ENCODE measurements at regions not wholly inside any gene's neighbourhood (a gene's known extent, or its start where the extent isn't known, plus 50 kb on each side); places are given as distances from the start of the nearest gene placed in this dataset.

DNA sequence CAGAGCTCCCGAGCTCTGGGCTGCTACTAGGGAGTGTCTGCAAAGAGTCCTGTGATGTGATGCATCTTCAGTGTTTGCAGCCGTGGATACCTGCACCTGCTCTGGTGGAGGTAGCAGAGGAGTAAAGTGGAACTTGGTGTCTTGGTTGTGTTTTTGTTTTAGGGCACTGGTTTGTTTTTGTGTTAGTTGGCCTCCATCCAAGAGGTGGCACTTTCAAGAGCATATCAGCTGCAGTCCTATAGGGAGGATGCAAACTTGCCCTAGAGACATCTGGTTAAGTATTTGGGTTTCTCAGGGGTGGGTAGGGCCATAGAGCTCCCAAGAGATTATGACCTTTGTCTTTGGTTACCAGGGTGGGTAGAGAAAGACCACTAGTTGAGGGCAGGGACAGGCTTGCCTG, 1249.0 kb upstream of the FAM98A start:
- no peak overlapping the region for H3K4me3 ChIP-seq (ENCODE audit: low read depth, low read length)
- no peak for DNase-seq (ENCODE audit: low read depth)
- TF ChIP-seq POLR2A (IDR thresholded peaks at IDR 0.05; ENCODE audit: extremely low read depth, insufficient read length) (no peak), MYC (IDR thresholded peaks at IDR 0.05; ENCODE audit: low read depth, low read length) (no peak)
- TF ChIP-seq, protein P1, sequence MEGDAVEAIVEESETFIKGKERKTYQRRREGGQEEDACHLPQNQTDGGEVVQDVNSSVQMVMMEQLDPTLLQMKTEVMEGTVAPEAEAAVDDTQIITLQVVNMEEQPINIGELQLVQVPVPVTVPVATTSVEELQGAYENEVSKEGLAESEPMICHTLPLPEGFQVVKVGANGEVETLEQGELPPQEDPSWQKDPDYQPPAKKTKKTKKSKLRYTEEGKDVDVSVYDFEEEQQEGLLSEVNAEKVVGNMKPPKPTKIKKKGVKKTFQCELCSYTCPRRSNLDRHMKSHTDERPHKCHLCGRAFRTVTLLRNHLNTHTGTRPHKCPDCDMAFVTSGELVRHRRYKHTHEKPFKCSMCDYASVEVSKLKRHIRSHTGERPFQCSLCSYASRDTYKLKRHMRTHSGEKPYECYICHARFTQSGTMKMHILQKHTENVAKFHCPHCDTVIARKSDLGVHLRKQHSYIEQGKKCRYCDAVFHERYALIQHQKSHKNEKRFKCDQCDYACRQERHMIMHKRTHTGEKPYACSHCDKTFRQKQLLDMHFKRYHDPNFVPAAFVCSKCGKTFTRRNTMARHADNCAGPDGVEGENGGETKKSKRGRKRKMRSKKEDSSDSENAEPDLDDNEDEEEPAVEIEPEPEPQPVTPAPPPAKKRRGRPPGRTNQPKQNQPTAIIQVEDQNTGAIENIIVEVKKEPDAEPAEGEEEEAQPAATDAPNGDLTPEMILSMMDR (IDR thresholded peaks at IDR 0.05; ENCODE audit: low read depth, low read length) = no peak
- TF ChIP-seq, protein P2, sequence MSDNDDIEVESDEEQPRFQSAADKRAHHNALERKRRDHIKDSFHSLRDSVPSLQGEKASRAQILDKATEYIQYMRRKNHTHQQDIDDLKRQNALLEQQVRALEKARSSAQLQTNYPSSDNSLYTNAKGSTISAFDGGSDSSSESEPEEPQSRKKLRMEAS (IDR thresholded peaks at IDR 0.05; ENCODE audit: low read depth, low read length) = no peak

DNA sequence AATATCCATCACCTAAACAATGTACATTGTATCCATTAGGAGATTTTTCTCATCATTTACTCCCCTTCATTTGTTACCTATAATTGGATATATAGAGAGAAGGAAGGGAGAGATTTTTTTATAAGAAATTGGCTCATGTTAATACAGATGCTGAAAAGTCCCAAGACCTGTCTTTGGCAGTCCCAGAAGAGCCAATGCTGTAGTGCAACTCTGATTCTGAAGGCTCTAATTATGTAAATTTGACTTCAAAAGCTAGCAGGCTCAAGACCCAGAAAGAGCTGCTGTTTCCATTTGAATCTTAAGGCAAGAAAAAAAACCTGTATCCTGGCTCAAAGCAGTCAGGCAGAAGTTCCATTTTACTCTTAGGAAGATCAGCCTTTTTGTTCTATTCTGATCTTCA, 1245.5 kb upstream of the FAM98A start:
- DNase-seq (ENCODE audit: low read depth) = no peak
- no peak overlapping the region for H3K4me3 ChIP-seq (ENCODE audit: low read depth, low read length)
- TF ChIP-seq MYC (IDR thresholded peaks at IDR 0.05; ENCODE audit: low read depth, low read length) (no peak), POLR2A (IDR thresholded peaks at IDR 0.05; ENCODE audit: extremely low read depth, insufficient read length) (no peak)
- TF ChIP-seq, protein P1 (IDR thresholded peaks at IDR 0.05; ENCODE audit: low read depth, low read length) = no peak
- TF ChIP-seq, protein P2 (IDR thresholded peaks at IDR 0.05; ENCODE audit: low read depth, low read length) = no peak

DNA sequence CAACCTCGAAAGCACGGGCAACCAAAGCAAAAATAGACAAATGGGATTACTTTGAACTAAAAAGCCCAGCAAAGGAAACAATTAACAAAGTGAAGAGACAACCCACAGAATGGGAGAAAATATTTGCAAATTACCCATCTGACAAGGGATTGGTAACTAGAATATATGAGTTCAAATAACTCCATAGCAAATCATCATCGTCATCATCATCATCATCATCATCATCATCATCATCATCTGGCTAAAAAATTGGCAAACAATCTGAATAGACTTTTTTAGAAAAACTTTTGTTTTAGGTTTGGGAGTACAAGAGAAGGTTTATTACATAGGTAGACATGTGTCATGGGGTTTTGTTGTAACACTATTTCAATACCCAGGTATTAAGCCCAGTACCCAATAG, 1239.3 kb upstream of the FAM98A start:
- no peak for TF ChIP-seq POLR2A (IDR thresholded peaks at IDR 0.05; ENCODE audit: extremely low read depth, insufficient read length)
- TF ChIP-seq, protein P2 (IDR thresholded peaks at IDR 0.05; ENCODE audit: low read depth, low read length) = no peak
- no peak for TF ChIP-seq MYC (IDR thresholded peaks at IDR 0.05; ENCODE audit: low read depth, low read length)
- DNase-seq (ENCODE audit: low read depth) = no peak
- H3K4me3 ChIP-seq (ENCODE audit: low read depth, low read length) = no peak overlapping the region

DNA sequence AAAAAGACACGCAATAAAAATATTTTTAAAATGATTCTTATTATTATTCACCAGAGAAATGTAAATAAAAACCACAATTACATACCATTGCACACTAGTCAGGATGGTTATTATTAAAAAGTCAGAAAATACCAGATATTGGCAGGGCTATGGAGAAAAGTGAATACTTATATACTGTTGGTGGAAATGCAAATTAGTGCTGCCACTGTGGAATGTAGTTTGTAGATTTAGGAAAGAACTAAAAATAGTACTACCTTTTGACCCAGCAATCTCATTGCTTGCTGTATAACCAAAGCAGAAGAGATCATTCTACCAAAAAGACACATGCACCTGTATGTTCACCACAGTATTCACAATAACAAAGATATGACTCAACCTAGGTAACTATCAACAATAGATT, 1237.3 kb upstream of the FAM98A start:
- no peak overlapping the region for H3K4me3 ChIP-seq (ENCODE audit: low read depth, low read length)
- no peak for DNase-seq (ENCODE audit: low read depth)
- TF ChIP-seq, protein P2 (IDR thresholded peaks at IDR 0.05; ENCODE audit: low read depth, low read length) = no peak
- TF ChIP-seq, protein P1 (IDR thresholded peaks at IDR 0.05; ENCODE audit: low read depth, low read length) = no peak
- TF ChIP-seq MYC (IDR thresholded peaks at IDR 0.05; ENCODE audit: low read depth, low read length) (no peak), POLR2A (IDR thresholded peaks at IDR 0.05; ENCODE audit: extremely low read depth, insufficient read length) (no peak)

DNA sequence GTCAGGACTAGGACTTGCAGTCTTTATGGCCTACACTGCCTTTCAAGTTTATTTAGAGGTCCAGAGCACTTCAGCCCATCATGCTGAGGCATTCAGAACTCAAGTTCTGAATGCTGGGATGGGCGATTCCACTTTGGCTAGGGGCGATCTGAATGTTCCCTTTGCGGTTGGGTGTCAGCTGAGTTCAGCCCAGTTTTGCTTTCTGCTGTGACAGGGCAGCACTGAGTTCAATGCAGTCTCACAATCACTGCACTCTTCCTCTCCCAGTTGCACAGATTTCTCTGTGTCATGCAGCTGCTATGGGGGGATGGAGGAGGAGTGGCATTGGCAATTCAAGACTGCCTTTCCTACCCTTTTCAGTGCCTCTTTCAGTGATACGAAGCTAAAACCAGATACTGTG, 1232.0 kb upstream of the FAM98A start:
- H3K4me3 ChIP-seq (ENCODE audit: low read depth, low read length) = no peak overlapping the region
- TF ChIP-seq, protein P2 (IDR thresholded peaks at IDR 0.05; ENCODE audit: low read depth, low read length) = no peak
- no peak for DNase-seq (ENCODE audit: low read depth)

DNA sequence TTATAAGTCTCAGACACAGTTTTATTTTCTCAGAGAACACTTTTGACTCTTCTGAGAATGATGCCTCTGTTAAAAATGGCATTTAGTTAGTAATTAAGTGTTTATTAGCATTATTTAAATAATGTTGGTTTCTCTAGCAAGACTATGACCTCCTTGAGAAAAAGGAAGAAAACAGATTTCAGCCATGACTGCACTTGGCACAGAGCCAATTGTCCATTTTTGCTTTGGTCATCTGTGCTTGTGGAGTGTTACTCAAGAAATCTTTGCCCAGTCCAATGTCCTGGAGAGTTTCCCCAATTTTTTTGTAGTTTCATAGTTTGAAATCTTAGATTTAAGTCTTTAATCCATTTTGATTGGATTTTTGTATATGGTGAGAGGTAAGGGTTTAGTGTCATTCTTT, 1229.4 kb upstream of the FAM98A start:
- no peak for TF ChIP-seq POLR2A (IDR thresholded peaks at IDR 0.05; ENCODE audit: extremely low read depth, insufficient read length)
- TF ChIP-seq, protein P1 (IDR thresholded peaks at IDR 0.05; ENCODE audit: low read depth, low read length) = no peak
- TF ChIP-seq MYC (IDR thresholded peaks at IDR 0.05; ENCODE audit: low read depth, low read length) = no peak
- TF ChIP-seq, protein P2 (IDR thresholded peaks at IDR 0.05; ENCODE audit: low read depth, low read length) = no peak
- no peak overlapping the region for H3K4me3 ChIP-seq (ENCODE audit: low read depth, low read length)
- no peak for DNase-seq (ENCODE audit: low read depth)

DNA sequence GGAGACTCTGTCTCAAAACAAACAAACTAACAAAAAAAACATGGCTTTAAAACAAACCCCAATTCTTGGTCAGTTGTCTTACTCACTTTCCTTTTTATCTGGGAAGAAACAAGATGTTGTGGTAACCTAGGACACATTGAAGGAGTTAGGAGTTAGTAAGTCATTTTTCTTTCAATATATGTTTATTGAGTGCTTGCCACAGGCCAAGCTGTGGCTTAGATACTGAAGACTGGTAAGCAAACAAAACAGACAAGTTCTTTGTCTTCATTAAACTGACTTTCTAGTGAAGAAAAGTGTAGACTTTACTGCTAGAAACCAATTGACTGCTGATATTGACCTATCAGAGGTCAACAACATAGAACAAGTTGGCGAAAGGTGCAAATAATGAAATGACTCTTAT, 1228.3 kb upstream of the FAM98A start:
- DNase-seq (ENCODE audit: low read depth) = no peak
- no peak overlapping the region for H3K4me3 ChIP-seq (ENCODE audit: low read depth, low read length)
- no peak for TF ChIP-seq MYC (IDR thresholded peaks at IDR 0.05; ENCODE audit: low read depth, low read length)
- TF ChIP-seq, protein P2 (IDR thresholded peaks at IDR 0.05; ENCODE audit: low read depth, low read length) = no peak
- TF ChIP-seq POLR2A (IDR thresholded peaks at IDR 0.05; ENCODE audit: extremely low read depth, insufficient read length) = no peak
- TF ChIP-seq, protein P1 (IDR thresholded peaks at IDR 0.05; ENCODE audit: low read depth, low read length) = no peak
